ENCODE measurements at regions not wholly inside any gene's neighbourhood (a gene's known extent, or its start where the extent isn't known, plus 50 kb on each side); places are given as distances from the start of the nearest gene placed in this dataset.

- TF ChIP-seq CTCF (conservative IDR thresholded peaks at IDR 0.05; ENCODE audit: low read depth in 2 of 2) (no peak), POLR2AphosphoS5 (IDR thresholded peaks at IDR 0.05; ENCODE audit: low read depth) (no peak), EZH2phosphoT487 (IDR thresholded peaks at IDR 0.05; ENCODE audit: unreplicated experiment) (no peak), EZH2 (IDR thresholded peaks at IDR 0.05; ENCODE audit: low read depth, unreplicated experiment) (no peak), REST (IDR thresholded peaks at IDR 0.05; ENCODE audit: unreplicated experiment) (no peak)
Measured at GRCh38 chr4:186451982-186452381, 103.4 kb downstream of the MTNR1A start.

All from GM23338 (cell line).